ENCODE measurements at regions not wholly inside any gene's neighbourhood (a gene's known extent, or its start where the extent isn't known, plus 50 kb on each side); places are given as distances from the start of the nearest gene placed in this dataset.

- no peak overlapping the region for H3K4me3 ChIP-seq (ENCODE audit: low read depth, low read length)
- ChIA-PET CTCF (no interaction called here), POLR2A (no interaction called here)
- TF ChIP-seq CTCF (IDR thresholded peaks at IDR 0.05; ENCODE audit: insufficient read depth, low read length, missing control alignments): no peak
- DNase-seq (ENCODE audit: low read depth, low spot score): no peak
Measured at GRCh38 chr6:84876723-84877514, 112.5 kb upstream of the TBX18 start.

GRCh38 chr6:84872996-84873723 lies 108.8 kb upstream of the TBX18 start:
- TF ChIP-seq CTCF (IDR thresholded peaks at IDR 0.05; ENCODE audit: insufficient read depth, low read length, missing control alignments): no peak
- POLR2A ChIA-PET: no interaction called here
- DNase-seq (ENCODE audit: low read depth, low spot score): no peak
- CTCF ChIA-PET: no interaction called here
- H3K4me3 ChIP-seq (ENCODE audit: low read depth, low read length): no peak overlapping the region

- CTCF ChIA-PET: no interaction called here
- no peak for DNase-seq (ENCODE audit: low read depth, low spot score)
Measured at GRCh38 chr6:84871925-84872324, 107.5 kb upstream of the TBX18 start.

DNA sequence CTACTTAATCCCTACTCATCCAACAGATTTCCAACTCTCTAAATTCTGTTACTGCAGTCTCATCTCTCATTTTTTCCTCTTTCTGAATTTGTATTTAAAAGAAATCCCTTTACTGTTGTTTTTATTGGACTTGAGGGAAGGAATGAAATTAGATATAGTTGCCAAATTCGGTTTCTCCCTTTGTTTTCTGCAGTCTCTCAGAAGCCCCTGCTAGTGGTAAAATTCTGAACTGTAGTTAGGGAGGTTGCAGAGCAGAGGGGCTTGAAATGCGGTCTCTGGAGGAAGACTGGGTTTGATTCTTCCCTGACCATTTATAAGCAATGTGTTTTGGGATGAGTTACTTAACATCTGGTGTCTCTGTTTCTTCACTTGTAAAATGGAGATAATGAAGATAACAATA lies 106.3 kb upstream of the TBX18 start:
- CTCF ChIA-PET: no interaction called here
- no peak for TF ChIP-seq CTCF (IDR thresholded peaks at IDR 0.05; ENCODE audit: insufficient read depth, low read length, missing control alignments)
- DNase-seq (ENCODE audit: low read depth, low spot score): no peak
- POLR2A ChIA-PET: no interaction called here
- H3K4me3 ChIP-seq (ENCODE audit: low read depth, low read length): no peak overlapping the region

More at GRCh38 chr6:84871925-84872324, 107.5 kb upstream of the TBX18 start:
- no peak for TF ChIP-seq CTCF (IDR thresholded peaks at IDR 0.05; ENCODE audit: insufficient read depth, low read length, missing control alignments)
- POLR2A ChIA-PET: no interaction called here
- no peak overlapping the region for H3K4me3 ChIP-seq (ENCODE audit: low read depth, low read length)

GRCh38 chr6:84868149-84868548 lies 103.8 kb upstream of the TBX18 start:
- ChIA-PET POLR2A (no interaction called here), CTCF (no interaction called here)
- DNase-seq (ENCODE audit: low read depth, low spot score): no peak
- H3K4me3 ChIP-seq (ENCODE audit: low read depth, low read length): no peak overlapping the region
- no peak for TF ChIP-seq CTCF (IDR thresholded peaks at IDR 0.05; ENCODE audit: insufficient read depth, low read length, missing control alignments)

DNA sequence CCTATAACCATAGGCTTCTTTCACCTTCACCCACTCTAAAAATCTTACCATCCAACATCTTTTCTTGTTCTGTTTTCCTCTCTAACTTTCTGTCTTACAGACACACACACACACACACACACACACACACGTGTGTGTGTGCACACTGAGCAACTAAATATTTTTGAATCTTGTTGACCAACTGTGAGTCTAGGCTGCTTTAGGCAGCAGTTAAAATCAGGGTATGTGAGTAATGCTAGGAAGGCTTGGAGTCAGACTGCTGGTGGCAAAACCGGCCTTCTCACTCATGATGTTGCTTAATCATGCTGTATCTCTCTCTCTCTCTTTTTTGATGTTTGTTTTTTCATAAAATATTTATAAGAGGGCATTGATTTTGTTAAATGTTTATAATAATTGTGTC lies 103.1 kb upstream of the TBX18 start:
- no peak overlapping the region for H3K4me3 ChIP-seq (ENCODE audit: low read depth, low read length)
- CTCF ChIA-PET: no interaction called here
- peak; percentile 31 for DNase-seq (ENCODE audit: low read depth, low spot score)
- POLR2A ChIA-PET: no interaction called here
- TF ChIP-seq CTCF (IDR thresholded peaks at IDR 0.05; ENCODE audit: insufficient read depth, low read length, missing control alignments): no peak

Data from AG04449 (cell line).